ENCODE measurements at regions not wholly inside any gene's neighbourhood (a gene's known extent, or its start where the extent isn't known, plus 50 kb on each side); places are given as distances from the start of the nearest gene placed in this dataset.
"Not testable (repeated sequence)": the region's sequence is repeated elsewhere in the genome, so short reads cannot be mapped to it uniquely, and the experiment has no call there.

GRCh38 chr18:22700920-22701319, 232.2 kb upstream of the RBBP8 start:
- DNase-seq (ENCODE audit: low spot score): no peak

GRCh38 chr18:22701326-22701725, 231.8 kb upstream of the RBBP8 start:
- DNase-seq (ENCODE audit: low spot score): no peak

- no peak for DNase-seq (ENCODE audit: low spot score)
Measured at GRCh38 chr18:22701795-22702194, 231.3 kb upstream of the RBBP8 start.

GRCh38 chr18:22702806-22703205, 230.3 kb upstream of the RBBP8 start:
- DNase-seq (ENCODE audit: low spot score): no peak

GRCh38 chr18:22703883-22704585, 229.1 kb upstream of the RBBP8 start:
- DNase-seq (ENCODE audit: low spot score): peak; percentile 40

GRCh38 chr18:22704586-22704918, 228.6 kb upstream of the RBBP8 start:
- DNase-seq (ENCODE audit: low spot score): no peak

- no peak for DNase-seq (ENCODE audit: low spot score)
Measured at GRCh38 chr18:22705328-22705727, 227.8 kb upstream of the RBBP8 start.

GRCh38 chr18:22706025-22706424, 227.1 kb upstream of the RBBP8 start:
- not testable (repeated sequence) for DNase-seq (ENCODE audit: low spot score)

GRCh38 chr18:22709288-22710060, 223.7 kb upstream of the RBBP8 start:
- DNase-seq (ENCODE audit: low spot score): no peak

- no peak for DNase-seq (ENCODE audit: low spot score)
Measured at GRCh38 chr18:22710673-22711191, 222.4 kb upstream of the RBBP8 start.

- no peak for DNase-seq (ENCODE audit: low spot score)
Measured at GRCh38 chr18:22711192-22711685, 221.9 kb upstream of the RBBP8 start.

- DNase-seq (ENCODE audit: low spot score): no peak
Measured at GRCh38 chr18:22713511-22713910, 219.6 kb upstream of the RBBP8 start.

GRCh38 chr18:22717536-22717935, 215.6 kb upstream of the RBBP8 start:
- not testable (repeated sequence) for DNase-seq (ENCODE audit: low spot score)

GRCh38 chr18:22723221-22723620, 209.9 kb upstream of the RBBP8 start:
- DNase-seq (ENCODE audit: low spot score): no peak

GRCh38 chr18:22723773-22724172, 209.4 kb upstream of the RBBP8 start:
- no peak for DNase-seq (ENCODE audit: low spot score)

GRCh38 chr18:22726469-22726868, 206.7 kb upstream of the RBBP8 start:
- no peak for DNase-seq (ENCODE audit: low spot score)

GRCh38 chr18:22728016-22728415, 205.1 kb upstream of the RBBP8 start:
- DNase-seq (ENCODE audit: low spot score): no peak

- DNase-seq (ENCODE audit: low spot score): no peak
Measured at GRCh38 chr18:22728481-22729105, 204.5 kb upstream of the RBBP8 start.

GRCh38 chr18:22731398-22731797, 201.7 kb upstream of the RBBP8 start:
- no peak for DNase-seq (ENCODE audit: low spot score)

GRCh38 chr18:22734105-22734661, 198.9 kb upstream of the RBBP8 start:
- no peak for DNase-seq (ENCODE audit: low spot score)

GRCh38 chr18:22734791-22735627, 198.1 kb upstream of the RBBP8 start:
- no peak for DNase-seq (ENCODE audit: low spot score)

- DNase-seq (ENCODE audit: low spot score): no peak
Measured at GRCh38 chr18:22737054-22737453, 196.1 kb upstream of the RBBP8 start.
